ENCODE measurements at regions not wholly inside any gene's neighbourhood (a gene's known extent, or its start where the extent isn't known, plus 50 kb on each side); places are given as distances from the start of the nearest gene placed in this dataset.

DNA sequence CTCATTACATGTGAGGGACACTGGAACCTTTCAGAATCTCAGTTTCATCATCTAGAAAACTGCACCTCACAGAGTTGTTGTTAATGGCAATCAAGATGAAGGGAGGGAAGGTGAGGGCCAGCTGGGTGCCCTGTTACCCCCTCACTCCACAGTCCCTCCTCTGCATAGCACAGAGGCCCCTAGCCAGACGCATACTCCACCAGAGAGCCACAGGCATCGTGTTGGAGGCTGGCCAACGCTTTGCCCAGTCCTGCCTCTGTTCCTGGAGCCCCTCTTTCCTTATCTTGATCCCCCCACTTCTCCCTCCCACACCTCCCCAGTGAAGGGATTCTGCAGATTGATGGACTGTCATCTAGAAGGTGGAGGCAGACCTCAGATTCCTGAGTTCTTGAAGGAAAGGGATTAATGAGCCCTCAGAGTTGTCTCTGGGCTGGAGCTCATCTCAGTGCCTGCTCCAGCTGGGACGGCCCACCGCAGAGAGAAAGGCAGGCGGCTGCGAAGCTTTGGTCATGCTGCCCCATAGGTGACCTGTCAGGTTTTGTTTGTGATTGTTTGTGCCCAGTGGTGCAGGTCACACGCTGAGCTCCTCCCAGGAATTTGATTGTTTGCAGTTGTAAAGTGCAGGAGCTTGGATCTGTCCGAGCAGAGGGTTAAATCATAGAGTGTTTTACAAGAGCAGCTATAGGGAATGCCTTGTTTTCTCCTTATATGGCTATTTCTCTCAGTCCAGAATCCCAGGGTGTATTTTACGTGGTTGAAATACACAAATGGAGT lies 487.3 kb downstream of the CCDC171 start:
- in situ Hi-C loops (cut with MboI; ENCODE audit: low sequenced_read_pairs, unreplicated experiment) = no loop called here
- DNase-seq (ENCODE audit: low spot score) = no peak
- TF ChIP-seq, protein P1, sequence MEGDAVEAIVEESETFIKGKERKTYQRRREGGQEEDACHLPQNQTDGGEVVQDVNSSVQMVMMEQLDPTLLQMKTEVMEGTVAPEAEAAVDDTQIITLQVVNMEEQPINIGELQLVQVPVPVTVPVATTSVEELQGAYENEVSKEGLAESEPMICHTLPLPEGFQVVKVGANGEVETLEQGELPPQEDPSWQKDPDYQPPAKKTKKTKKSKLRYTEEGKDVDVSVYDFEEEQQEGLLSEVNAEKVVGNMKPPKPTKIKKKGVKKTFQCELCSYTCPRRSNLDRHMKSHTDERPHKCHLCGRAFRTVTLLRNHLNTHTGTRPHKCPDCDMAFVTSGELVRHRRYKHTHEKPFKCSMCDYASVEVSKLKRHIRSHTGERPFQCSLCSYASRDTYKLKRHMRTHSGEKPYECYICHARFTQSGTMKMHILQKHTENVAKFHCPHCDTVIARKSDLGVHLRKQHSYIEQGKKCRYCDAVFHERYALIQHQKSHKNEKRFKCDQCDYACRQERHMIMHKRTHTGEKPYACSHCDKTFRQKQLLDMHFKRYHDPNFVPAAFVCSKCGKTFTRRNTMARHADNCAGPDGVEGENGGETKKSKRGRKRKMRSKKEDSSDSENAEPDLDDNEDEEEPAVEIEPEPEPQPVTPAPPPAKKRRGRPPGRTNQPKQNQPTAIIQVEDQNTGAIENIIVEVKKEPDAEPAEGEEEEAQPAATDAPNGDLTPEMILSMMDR (IDR thresholded peaks at IDR 0.05; ENCODE audit: borderline replicate concordance, control extremely low read depth, extremely low read depth, insufficient read depth, missing control alignments) = no peak

DNA sequence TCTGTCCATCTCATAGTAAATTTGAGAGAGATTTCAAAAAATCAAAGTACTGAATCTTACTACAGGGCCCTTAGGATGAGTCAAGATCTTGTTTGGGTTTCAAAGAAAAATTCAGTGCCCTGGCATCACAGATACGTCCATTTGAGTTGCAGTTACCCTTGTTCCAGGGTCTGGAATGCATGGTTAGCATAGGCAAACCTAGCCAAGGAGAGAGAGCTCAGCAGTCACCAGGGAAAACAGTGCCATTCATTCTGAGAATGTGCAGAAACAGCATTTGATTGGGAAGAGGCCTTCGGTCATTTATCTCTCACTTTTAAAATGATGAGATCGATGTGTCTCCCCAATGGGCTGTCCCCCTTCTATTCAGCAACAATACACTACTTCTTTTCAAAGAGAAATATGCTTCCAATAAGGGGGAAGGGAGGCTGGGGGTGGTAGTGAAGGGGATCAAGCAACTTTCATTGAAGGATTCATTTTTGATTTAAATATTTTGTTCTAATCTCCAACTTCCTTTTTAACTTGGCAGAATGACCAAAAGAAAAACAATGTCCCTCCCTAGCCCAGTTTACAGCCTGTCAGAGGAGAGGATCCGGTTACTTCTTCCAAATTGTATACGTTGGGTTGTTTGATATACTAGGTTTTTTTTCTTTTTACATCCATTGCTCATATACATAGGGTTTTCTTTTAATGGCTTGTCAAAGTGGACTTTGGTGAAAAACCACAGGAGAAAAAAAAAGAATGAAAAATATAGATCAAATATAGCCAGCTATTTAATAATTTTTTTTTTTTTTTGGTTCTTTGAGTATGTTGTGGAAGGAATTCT lies 491.1 kb downstream of the CCDC171 start:
- in situ Hi-C loops (cut with MboI; ENCODE audit: low sequenced_read_pairs, unreplicated experiment) = no loop called here
- no peak for DNase-seq (ENCODE audit: low spot score)
- TF ChIP-seq, protein P1 (IDR thresholded peaks at IDR 0.05; ENCODE audit: borderline replicate concordance, control extremely low read depth, extremely low read depth, insufficient read depth, missing control alignments) = no peak

DNA sequence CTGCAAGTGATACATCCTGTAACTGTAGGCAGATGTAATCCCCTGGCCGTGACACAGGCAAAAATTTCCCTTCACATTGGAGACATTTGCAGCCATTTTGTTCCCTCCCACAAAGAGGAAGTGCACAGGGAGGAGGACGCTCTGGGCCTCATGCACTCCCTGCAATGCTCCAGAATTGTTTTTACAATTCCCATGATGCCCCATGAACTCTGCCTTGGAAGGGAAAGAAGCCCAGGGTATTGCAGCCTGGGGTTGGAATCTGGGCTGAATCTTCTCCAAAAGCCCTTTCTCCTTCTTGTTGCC lies 491.7 kb downstream of the CCDC171 start:
- TF ChIP-seq, protein P1 (IDR thresholded peaks at IDR 0.05; ENCODE audit: borderline replicate concordance, control extremely low read depth, extremely low read depth, insufficient read depth, missing control alignments) = no peak
- in situ Hi-C loops (cut with MboI; ENCODE audit: low sequenced_read_pairs, unreplicated experiment) = no loop called here
- DNase-seq (ENCODE audit: low spot score) = no peak

DNA sequence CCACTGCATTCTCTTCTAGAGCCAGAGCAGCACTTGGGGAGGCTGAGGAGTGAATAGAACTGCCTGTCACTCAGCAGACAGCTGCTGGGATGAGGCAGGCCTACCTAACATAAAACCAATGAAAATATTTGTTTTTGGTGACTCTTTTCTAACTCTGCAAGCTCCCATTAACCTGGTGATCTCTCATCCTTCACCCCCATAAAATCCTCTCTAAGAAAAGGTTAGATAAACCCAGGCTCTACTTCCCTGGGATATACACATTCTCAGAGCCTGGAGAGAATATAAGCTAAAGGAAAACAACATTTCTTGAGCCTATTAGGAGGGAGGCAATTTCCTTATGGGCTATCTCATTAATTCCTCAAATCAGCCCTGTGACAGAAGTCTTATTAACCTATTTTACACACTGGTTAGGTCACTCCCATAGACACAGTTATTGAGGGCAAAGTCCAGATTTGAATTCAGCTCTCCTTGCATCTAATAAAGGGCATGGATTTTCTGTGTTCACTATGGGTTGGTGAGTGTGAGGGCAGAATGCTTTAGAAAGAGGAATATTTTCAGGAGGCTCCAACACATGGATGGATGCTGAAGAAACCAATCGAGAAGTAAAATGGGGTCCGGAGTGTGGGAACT lies 492.9 kb downstream of the CCDC171 start:
- DNase-seq (ENCODE audit: low spot score) = no peak
- TF ChIP-seq, protein P1 (IDR thresholded peaks at IDR 0.05; ENCODE audit: borderline replicate concordance, control extremely low read depth, extremely low read depth, insufficient read depth, missing control alignments) = no peak
- in situ Hi-C loops (cut with MboI; ENCODE audit: low sequenced_read_pairs, unreplicated experiment) = no loop called here

DNA sequence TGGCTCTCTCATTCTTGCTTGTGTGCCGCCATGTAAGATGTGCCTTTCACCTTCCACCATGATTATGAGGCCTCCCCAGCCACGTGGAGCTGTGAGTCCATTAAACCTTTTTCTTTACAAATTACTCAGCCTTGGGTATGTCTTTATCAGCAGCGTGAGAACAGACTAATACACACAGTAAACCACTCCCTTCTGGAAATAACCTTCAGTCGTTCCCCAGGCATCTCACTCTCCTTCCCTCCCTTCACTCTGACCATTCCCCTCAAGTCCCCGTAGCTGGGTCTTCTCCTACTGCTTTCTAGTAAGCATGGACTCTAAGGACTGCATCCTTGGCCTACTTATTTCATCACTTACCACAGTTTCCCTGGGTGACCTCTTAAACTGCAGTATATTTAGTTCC lies 493.9 kb downstream of the CCDC171 start:
- TF ChIP-seq, protein P1 (IDR thresholded peaks at IDR 0.05; ENCODE audit: borderline replicate concordance, control extremely low read depth, extremely low read depth, insufficient read depth, missing control alignments) = no peak
- in situ Hi-C loops (cut with MboI; ENCODE audit: low sequenced_read_pairs, unreplicated experiment) = no loop called here
- DNase-seq (ENCODE audit: low spot score) = no peak

DNA sequence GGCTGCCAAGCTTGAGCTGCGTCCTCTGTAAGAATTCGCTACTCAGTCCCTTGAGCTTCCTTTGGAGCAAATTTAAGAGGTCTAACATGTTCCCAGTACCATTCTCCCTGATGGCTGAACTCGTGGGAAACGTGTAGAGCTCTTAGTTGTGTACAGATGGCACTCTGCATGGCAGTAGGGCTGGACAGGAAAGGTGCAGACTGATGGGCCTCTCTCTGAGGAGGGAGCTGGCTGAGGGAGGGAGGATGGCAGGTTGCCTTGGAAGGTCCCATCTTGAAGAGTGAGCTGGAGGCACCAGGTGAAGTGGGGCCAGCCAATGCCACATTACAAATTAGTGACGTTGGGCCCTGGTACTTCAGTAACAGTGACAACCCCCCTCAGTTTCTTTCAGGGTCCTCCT lies 495.3 kb downstream of the CCDC171 start:
- TF ChIP-seq, protein P1 (IDR thresholded peaks at IDR 0.05; ENCODE audit: borderline replicate concordance, control extremely low read depth, extremely low read depth, insufficient read depth, missing control alignments) = no peak
- in situ Hi-C loops (cut with MboI; ENCODE audit: low sequenced_read_pairs, unreplicated experiment) = no loop called here
- no peak for DNase-seq (ENCODE audit: low spot score)

All from GM13976 (cell line).